Progenitor cell of endocrine pancreas (in vitro differentiated cells): ENCODE measurements at regions not wholly inside any gene's neighbourhood (a gene's known extent, or its start where the extent isn't known, plus 50 kb on each side); places are given as distances from the start of the nearest gene placed in this dataset.

ENCODE experiments used
- DNase-seq: peaks from one replicate; pipeline ENCODE4 v3.0.0; 2021; ENCODE audit warnings: low spot score; ENCODE audit not compliant: unreplicated experiment
- H3K27ac Mint-ChIP-seq: 2 replicates; pipeline ENCODE4 v1.8.0; 2021; ENCODE audit warnings: mild to moderate bottlenecking, moderate library complexity, mixed read lengths
- H3K27me3 Mint-ChIP-seq: 2 replicates; pipeline ENCODE4 v1.8.0; 2021; ENCODE audit warnings: mixed read lengths
- H3K36me3 Mint-ChIP-seq: 2 replicates; pipeline ENCODE4 v1.8.0; 2022; ENCODE audit warnings: mixed read lengths; ENCODE audit not compliant: insufficient read depth
- H3K4me1 Mint-ChIP-seq: 2 replicates; pipeline ENCODE4 v1.8.0; 2021; ENCODE audit warnings: low read depth, mixed read lengths
- H3K4me3 Mint-ChIP-seq: 2 replicates; pipeline ENCODE4 v1.8.0; 2021; ENCODE audit warnings: low read depth, mild to moderate bottlenecking, moderate library complexity, mixed read lengths
- H3K9me3 Mint-ChIP-seq: 2 replicates; pipeline ENCODE4 v1.8.0; 2021; ENCODE audit warnings: low read depth, mixed read lengths
- TF ChIP-seq, protein P1 (sequence below): fragments of 200-600 bp; sonication (generic); IDR thresholded peaks from one replicate; pipeline ENCODE4 v1.5.0; 2021; ENCODE audit warnings: antibody characterized with exemption, mild to moderate bottlenecking; ENCODE audit not compliant: unreplicated experiment

DNA sequence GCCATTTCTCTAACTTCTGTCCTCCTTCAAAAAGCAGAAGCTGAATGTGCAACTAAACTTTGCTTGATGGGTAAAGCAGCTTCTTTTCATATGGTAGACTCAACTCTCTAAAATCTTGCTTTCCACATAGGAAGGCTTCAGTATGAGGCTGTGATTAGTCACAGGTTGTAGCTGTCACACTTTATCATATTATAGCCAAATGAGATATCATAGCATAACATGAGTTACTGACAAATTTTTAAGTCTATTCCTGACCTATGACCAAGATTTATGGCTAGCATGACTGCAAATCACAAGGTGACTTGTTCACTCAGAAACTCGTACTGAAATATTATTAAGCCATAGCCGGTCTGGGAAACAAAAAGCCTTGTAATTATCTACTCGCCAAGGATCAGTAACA lies 998.6 kb downstream of the RPA4 start:
- no peak overlapping the region for H3K4me3 Mint-ChIP-seq

DNA sequence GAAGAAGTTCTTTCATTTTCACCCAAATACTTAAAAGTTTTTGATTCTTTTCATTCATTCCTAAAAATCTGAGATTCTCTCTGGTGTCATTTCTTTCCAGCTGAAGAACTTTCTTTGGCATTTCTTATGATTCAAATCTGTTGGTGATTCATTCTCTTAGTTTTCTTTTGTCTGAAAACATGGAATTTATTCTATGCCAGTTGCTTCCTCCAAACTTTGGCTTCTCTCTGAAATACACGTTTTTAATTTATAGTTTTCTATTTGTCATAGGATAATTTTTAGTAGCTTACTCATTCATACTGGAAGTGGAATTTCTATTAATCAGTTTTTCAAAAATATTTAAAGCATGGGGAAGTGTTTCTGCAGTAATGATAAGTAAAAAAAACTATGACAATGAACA lies 1012.0 kb downstream of the RPA4 start:
- Mint-ChIP-seq H3K4me3 (no peak overlapping the region), H3K27ac (no peak overlapping the region), H3K4me1 (no peaks in the 10 kb centered on the region), H3K36me3 (peaks cover 3% of the 10 kb centered on the region), H3K27me3 (no peaks in the 10 kb centered on the region), H3K9me3 (peaks cover 17% of the 10 kb centered on the region)
- no peak for DNase-seq
- TF ChIP-seq, protein P1, sequence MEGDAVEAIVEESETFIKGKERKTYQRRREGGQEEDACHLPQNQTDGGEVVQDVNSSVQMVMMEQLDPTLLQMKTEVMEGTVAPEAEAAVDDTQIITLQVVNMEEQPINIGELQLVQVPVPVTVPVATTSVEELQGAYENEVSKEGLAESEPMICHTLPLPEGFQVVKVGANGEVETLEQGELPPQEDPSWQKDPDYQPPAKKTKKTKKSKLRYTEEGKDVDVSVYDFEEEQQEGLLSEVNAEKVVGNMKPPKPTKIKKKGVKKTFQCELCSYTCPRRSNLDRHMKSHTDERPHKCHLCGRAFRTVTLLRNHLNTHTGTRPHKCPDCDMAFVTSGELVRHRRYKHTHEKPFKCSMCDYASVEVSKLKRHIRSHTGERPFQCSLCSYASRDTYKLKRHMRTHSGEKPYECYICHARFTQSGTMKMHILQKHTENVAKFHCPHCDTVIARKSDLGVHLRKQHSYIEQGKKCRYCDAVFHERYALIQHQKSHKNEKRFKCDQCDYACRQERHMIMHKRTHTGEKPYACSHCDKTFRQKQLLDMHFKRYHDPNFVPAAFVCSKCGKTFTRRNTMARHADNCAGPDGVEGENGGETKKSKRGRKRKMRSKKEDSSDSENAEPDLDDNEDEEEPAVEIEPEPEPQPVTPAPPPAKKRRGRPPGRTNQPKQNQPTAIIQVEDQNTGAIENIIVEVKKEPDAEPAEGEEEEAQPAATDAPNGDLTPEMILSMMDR = no peak

More for the DNA sequence above, 998.6 kb downstream of the RPA4 start:
- Mint-ChIP-seq H3K27me3 (no peaks in the 10 kb centered on the region), H3K9me3 (peaks cover 8% of the 10 kb centered on the region), H3K36me3 (no peaks in the 10 kb centered on the region), H3K4me1 (peaks cover 7% of the 10 kb centered on the region), H3K27ac (no peak overlapping the region)
- DNase-seq = no peak
- TF ChIP-seq, protein P1 = no peak

DNA sequence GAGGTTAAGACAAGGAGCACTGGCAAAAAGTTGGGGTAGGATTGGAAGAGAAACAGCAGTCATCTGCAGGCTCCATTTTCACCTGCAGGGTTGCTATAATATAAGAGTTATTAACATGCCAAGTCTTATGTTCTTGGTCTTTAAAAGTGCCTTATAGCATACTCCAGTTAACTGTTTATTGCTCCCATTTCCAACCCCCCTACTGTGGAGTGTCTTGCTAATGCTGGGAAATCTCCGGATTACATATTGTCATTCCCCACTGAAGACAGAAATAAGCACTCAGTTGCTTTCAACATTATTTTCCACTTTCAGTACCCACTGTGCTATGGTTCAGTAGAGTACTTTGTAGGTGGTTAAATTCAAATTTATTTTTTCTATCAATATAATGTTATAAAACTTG lies 1014.3 kb downstream of the RPA4 start:
- no peaks in the 10 kb centered on the region for H3K4me1 Mint-ChIP-seq
- no peak overlapping the region for H3K27ac Mint-ChIP-seq
- no peak overlapping the region for H3K4me3 Mint-ChIP-seq
- DNase-seq = no peak
- TF ChIP-seq, protein P1 = no peak
- no peaks in the 10 kb centered on the region for H3K27me3 Mint-ChIP-seq
- peaks cover 4% of the 10 kb centered on the region for H3K9me3 Mint-ChIP-seq
- peaks cover 1% of the 10 kb centered on the region for H3K36me3 Mint-ChIP-seq

DNA sequence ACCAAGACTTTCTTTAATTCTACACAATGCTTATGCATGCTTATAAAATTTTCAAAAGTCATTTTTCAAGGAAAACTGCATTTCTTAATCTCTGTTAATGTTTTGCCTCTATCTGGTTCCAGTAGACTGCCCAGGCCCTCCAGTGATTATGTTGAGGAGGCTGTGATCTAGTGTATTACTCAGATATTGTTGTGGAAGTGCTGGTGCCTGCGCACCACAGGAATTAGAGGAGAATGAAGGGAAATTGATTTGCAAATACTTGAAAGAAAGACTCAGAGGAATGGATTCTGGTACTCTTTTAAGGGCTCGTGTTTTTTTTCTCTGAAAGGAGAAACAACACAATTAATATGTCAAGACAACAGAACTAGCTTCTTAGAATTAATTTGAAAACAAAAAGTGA lies 1015.1 kb downstream of the RPA4 start:
- TF ChIP-seq, protein P1 = no peak
- H3K4me1 Mint-ChIP-seq = no peaks in the 10 kb centered on the region

DNA sequence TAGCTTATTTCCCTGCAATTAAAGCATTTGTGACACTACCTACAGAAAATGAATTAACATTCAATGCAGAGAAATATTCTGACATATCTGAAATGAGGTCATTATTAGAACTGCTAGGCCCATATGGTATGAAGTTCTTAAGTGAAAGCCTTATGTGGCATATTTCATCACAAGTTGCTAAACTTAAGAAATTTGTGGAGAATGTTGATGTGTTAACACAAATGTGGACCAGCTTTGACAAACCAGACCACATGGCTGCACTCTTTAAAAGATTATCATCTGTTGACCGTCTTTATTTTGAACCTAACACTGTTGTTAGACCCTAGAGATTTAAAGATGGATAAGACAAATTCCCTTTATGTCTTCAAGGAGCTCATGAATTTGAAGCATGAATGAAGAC lies 1024.1 kb downstream of the RPA4 start:
- no peak for DNase-seq
- H3K9me3 Mint-ChIP-seq = peaks cover 19% of the 10 kb centered on the region
- H3K4me1 Mint-ChIP-seq = no peaks in the 10 kb centered on the region
- no peak overlapping the region for H3K4me3 Mint-ChIP-seq
- TF ChIP-seq, protein P1 = no peak
- H3K36me3 Mint-ChIP-seq = no peaks in the 10 kb centered on the region
- H3K27me3 Mint-ChIP-seq = no peaks in the 10 kb centered on the region
- no peak overlapping the region for H3K27ac Mint-ChIP-seq

More for the DNA sequence above, 1015.1 kb downstream of the RPA4 start:
- peaks cover 1% of the 10 kb centered on the region for H3K36me3 Mint-ChIP-seq
- H3K4me3 Mint-ChIP-seq = no peak overlapping the region
- no peak for DNase-seq
- no peak overlapping the region for H3K27ac Mint-ChIP-seq
- peaks cover 4% of the 10 kb centered on the region for H3K9me3 Mint-ChIP-seq
- H3K27me3 Mint-ChIP-seq = no peaks in the 10 kb centered on the region
